HCT116 (cell line): ENCODE measurements at regions not wholly inside any gene's neighbourhood (a gene's known extent, or its start where the extent isn't known, plus 50 kb on each side); places are given as distances from the start of the nearest gene placed in this dataset.

Experiments used
- ATAC-seq: fragments of 200-7000 bp; cut with Tn5 transposase; 2 replicates; pipeline ENCODE4 v1.9.1; 2020; ENCODE audit warnings: mild to moderate bottlenecking, moderate library complexity
- BruUV-seq: library from RNA; stranded (reverse); fragments of 400-500 nt; replicated peaks from 2 replicates; lab custom pipeline; 2021; lab: Mats Ljungman, UMichigan
- CTCF ChIA-PET: fragments of 300-600 bp; sonication (Branson Sonifier 250); formaldehyde crosslinking; loops from one replicate; lab custom pipeline; 2021; ENCODE audit warnings: antibody characterized with exemption; lab: Charles Lee
- POLR2A ChIA-PET: fragments of 300-600, 350-600 bp; sonication (Branson Sonifier 250); formaldehyde crosslinking; loops from one replicate; lab custom pipeline; 2021; ENCODE audit warnings: antibody characterized with exemption; lab: Charles Lee
- RAD21 ChIA-PET, 2 experiments: fragments of 300-600 bp; sonication (Branson Sonifier 250); formaldehyde crosslinking; loops; one replicate each; lab custom pipeline; 2023; ENCODE audit warnings: low total read pairs in 2 of 2; ENCODE audit not compliant: uncharacterized antibody in 2 of 2, unreplicated experiment in 2 of 2, low non-redundant PET in 1 of 2; lab: Charles Lee
- DNase-seq: peaks from one replicate; pipeline ENCODE4 v3.0.0-alpha.2; 2010; ENCODE audit warnings: low read depth, low spot score
- H2AFZ ChIP-seq: fragments of 200-600 bp; shearing (Covaris generic), sonication (generic); 2 replicates; pipeline ENCODE4 v1.6.1; 2017; ENCODE audit warnings: low read depth, mixed run types, mixed read lengths, antibody characterized with exemption, low read length; ENCODE audit not compliant: poor library complexity, severe bottlenecking
- H3K27ac ChIP-seq: 2 replicates; pipeline ENCODE4 v1.5.1; 2012; ENCODE audit warnings: low read depth, low read length
- H3K27me3 ChIP-seq: fragments of 200-600 bp; sonication (generic); 2 replicates; pipeline ENCODE4 v1.6.1; 2016; ENCODE audit warnings: mixed run types, low read length, mixed read lengths; ENCODE audit not compliant: insufficient read depth
- H3K36me3 ChIP-seq, 2 experiments: fragments of 200-500 bp in 1 of 2; fragments of 200-600 bp in 1 of 2; sonication (Bioruptor generic) in 1 of 2; sonication (generic) in 1 of 2; 2 replicates each; pipeline versions ENCODE4 v1.5.1 to v1.6.1; 2014 to 2016; ENCODE audit warnings: low read length in 2 of 2, inconsistent platforms in 1 of 2, mixed read lengths in 1 of 2, mixed run types in 1 of 2; ENCODE audit not compliant: insufficient read depth in 2 of 2, control insufficient read depth in 1 of 2
- H3K4me1 ChIP-seq, 2 experiments: fragments of 200-600 bp in 1 of 2; sonication (generic) in 1 of 2; 2 replicates each; pipeline versions ENCODE4 v1.5.1 to v1.6.1; 2012 to 2017; ENCODE audit warnings: low read length in 2 of 2, inconsistent platforms in 1 of 2, mild to moderate bottlenecking in 1 of 2, mixed read lengths in 1 of 2, mixed run types in 1 of 2, moderate library complexity in 1 of 2; ENCODE audit not compliant: insufficient read depth in 2 of 2, control insufficient read depth in 1 of 2
- H3K4me2 ChIP-seq: fragments of 200-600 bp; sonication (generic); 2 replicates; pipeline ENCODE4 v1.6.1; 2017; ENCODE audit warnings: mixed run types, low read length, mixed read lengths
- H3K4me3 ChIP-seq, 2 experiments: fragments of 200-600 bp in 1 of 2; sonication (generic) in 1 of 2; replicated peaks in 1 of 2; 2 replicates each; pipeline ENCODE4 v1.5.1; 2011 to 2016; ENCODE audit warnings: low read length in 2 of 2, control low read depth in 1 of 2, low read depth in 1 of 2, mild to moderate bottlenecking in 1 of 2, mixed read lengths in 1 of 2, mixed run types in 1 of 2
- H3K79me2 ChIP-seq: fragments of 200-600 bp; sonication (generic); 2 replicates; pipeline ENCODE4 v1.6.1; 2017; ENCODE audit warnings: mild to moderate bottlenecking, mixed run types, low read length, moderate library complexity, mixed read lengths; ENCODE audit not compliant: insufficient read depth
- H3K9ac ChIP-seq: fragments of 200-600 bp; sonication (generic); 2 replicates; pipeline ENCODE4 v1.6.1; 2016; ENCODE audit warnings: low read length, mixed read lengths
- H3K9me2 ChIP-seq: fragments of 200-600 bp; sonication (generic), shearing (Covaris generic); 2 replicates; pipeline ENCODE4 v1.6.1; 2017; ENCODE audit warnings: mixed run types, mild to moderate bottlenecking, moderate library complexity; ENCODE audit not compliant: insufficient read depth
- H3K9me3 ChIP-seq, 2 experiments: fragments of 200-500 bp in 1 of 2; fragments of 200-600 bp in 1 of 2; sonication (Bioruptor generic) in 1 of 2; sonication (generic) in 1 of 2; 2 replicates each; pipeline ENCODE4 v1.6.1; 2014 to 2017; ENCODE audit warnings: low read length in 2 of 2, mixed read lengths in 2 of 2, inconsistent platforms in 1 of 2, low read depth in 1 of 2, mild to moderate bottlenecking in 1 of 2, mixed run types in 1 of 2, moderate library complexity in 1 of 2; ENCODE audit not compliant: control insufficient read depth in 1 of 2, insufficient read depth in 1 of 2
- H4K20me1 ChIP-seq: fragments of 200-600 bp; sonication (generic), shearing (Covaris generic); 2 replicates; pipeline ENCODE4 v1.6.1; 2017; ENCODE audit warnings: mixed run types, mild to moderate bottlenecking, moderate library complexity; ENCODE audit not compliant: insufficient read depth
- CBX3 ChIP-seq: IDR thresholded peaks from 2 replicates; pipeline ENCODE4 v1.6.1; 2012; ENCODE audit warnings: low read depth
- EGR1 ChIP-seq: IDR thresholded peaks from 2 replicates; pipeline ENCODE4 v1.6.1; 2012; ENCODE audit warnings: low read depth
- ELF1 ChIP-seq: IDR thresholded peaks from 2 replicates; pipeline ENCODE4 v1.6.1; 2012; ENCODE audit warnings: low read depth, borderline replicate concordance
- EZH2 ChIP-seq: fragments of 200-600 bp; sonication (generic); IDR thresholded peaks from 2 replicates; pipeline ENCODE4 v1.6.1; 2017; ENCODE audit warnings: antibody characterized with exemption, mixed run types
- EZH2phosphoT487 ChIP-seq: fragments of 200-600 bp; IDR thresholded peaks from 2 replicates; pipeline ENCODE4 v1.6.1; 2018; ENCODE audit warnings: antibody characterized with exemption, borderline replicate concordance
- FOSL1 ChIP-seq: IDR thresholded peaks from 2 replicates; pipeline ENCODE4 v1.6.1; 2012; ENCODE audit warnings: low read depth
- JUND ChIP-seq: IDR thresholded peaks from 2 replicates; pipeline ENCODE4 v1.6.1; 2012
- MAX ChIP-seq: IDR thresholded peaks from 2 replicates; pipeline ENCODE4 v1.6.1; 2012
- POLR2A ChIP-seq: IDR thresholded peaks from 2 replicates; pipeline ENCODE4 v1.7.0; 2011; ENCODE audit warnings: borderline replicate concordance; ENCODE audit not compliant: insufficient read depth, insufficient read length; ENCODE audit errors: extremely low read depth
- POLR2AphosphoS5 ChIP-seq: IDR thresholded peaks from 2 replicates; pipeline ENCODE4 v1.6.1; 2011; ENCODE audit warnings: mild to moderate bottlenecking, low read depth, low read length, moderate library complexity
- SIN3A ChIP-seq: IDR thresholded peaks from 2 replicates; pipeline ENCODE4 v1.6.1; 2012; ENCODE audit warnings: low read depth
- SP1 ChIP-seq: IDR thresholded peaks from 2 replicates; pipeline ENCODE4 v1.6.1; 2012; ENCODE audit warnings: low read depth
- SRF ChIP-seq: IDR thresholded peaks from 2 replicates; pipeline ENCODE4 v1.6.1; 2012; ENCODE audit warnings: low read depth
- TCF7L2 ChIP-seq: IDR thresholded peaks from 2 replicates; pipeline ENCODE4 v1.7.0; 2011; ENCODE audit warnings: borderline replicate concordance, inconsistent platforms; ENCODE audit not compliant: insufficient read depth, insufficient read length; ENCODE audit errors: extremely low read depth
- YY1 ChIP-seq: IDR thresholded peaks from 2 replicates; pipeline ENCODE4 v1.6.1; 2011; ENCODE audit warnings: low read length, low read depth, moderate library complexity, mild to moderate bottlenecking; ENCODE audit not compliant: insufficient replicate concordance; ENCODE audit errors: extremely low read depth
- ZFX ChIP-seq: fragments of 450-650 bp; IDR thresholded peaks from 2 replicates; pipeline ENCODE4 v1.6.1; 2017
- ZNF274 ChIP-seq: fragments of 200-500 bp; sonication (Bioruptor generic); IDR thresholded peaks from 2 replicates; pipeline ENCODE4 v1.6.1; 2014; ENCODE audit warnings: mild to moderate bottlenecking, low read depth, low read length, inconsistent platforms
- intact Hi-C: fragments of 100-400 bp; cut with micrococcal nuclease; formaldehyde crosslinking; loops from 2 replicates; pipeline ENCODE4 v1.10.0; 2022

GRCh38 chr2:45289997-45290709 is 280.9 kb upstream of the SIX2 start:
- H3K79me2 ChIP-seq, result no peaks in the 10 kb centered on the region
- H3K9me2 ChIP-seq, result no peaks in the 10 kb centered on the region
- no peak overlapping the region for H3K4me2 ChIP-seq
- no peak overlapping the region for H3K9ac ChIP-seq
- H3K27me3 ChIP-seq, result no peaks in the 10 kb centered on the region
- no peak for TF ChIP-seq ZNF274
- TF ChIP-seq SP1, result no peak
- TF ChIP-seq EZH2, result no peak
- no peak for TF ChIP-seq POLR2A
- no peak for TF ChIP-seq YY1
- no peak for TF ChIP-seq MAX
- TF ChIP-seq POLR2AphosphoS5, result no peak
- no peak for TF ChIP-seq JUND
- no peak for TF ChIP-seq EZH2phosphoT487
- no peak for TF ChIP-seq ELF1
- no peak for TF ChIP-seq TCF7L2
- no peak for TF ChIP-seq EGR1
- TF ChIP-seq SIN3A, result no peak
- TF ChIP-seq CBX3, result no peak
- TF ChIP-seq SRF, result no peak
- no peak for TF ChIP-seq ZFX
- TF ChIP-seq FOSL1, result no peak
- no peaks in the 10 kb centered on the region for H4K20me1 ChIP-seq
- H2AFZ ChIP-seq, result no peak overlapping the region
- ChIA-PET POLR2A (no interaction called here), CTCF (no interaction called here), RAD21 (no interaction called here)
- no peak for DNase-seq
- BruUV-seq, result no TSS peak
- H3K36me3 ChIP-seq, result no peaks in the 10 kb centered on the region
- no peak overlapping the region for H3K4me3 ChIP-seq
- H3K4me1 ChIP-seq, result no peaks in the 10 kb centered on the region
- no peak for ATAC-seq
- no peak overlapping the region for H3K27ac ChIP-seq
- H3K9me3 ChIP-seq, result no peaks in the 10 kb centered on the region
- intact Hi-C loops, result no loop called here
